ENCODE measurements at regions not wholly inside any gene's neighbourhood (a gene's known extent, or its start where the extent isn't known, plus 50 kb on each side); places are given as distances from the start of the nearest gene placed in this dataset.

DNA sequence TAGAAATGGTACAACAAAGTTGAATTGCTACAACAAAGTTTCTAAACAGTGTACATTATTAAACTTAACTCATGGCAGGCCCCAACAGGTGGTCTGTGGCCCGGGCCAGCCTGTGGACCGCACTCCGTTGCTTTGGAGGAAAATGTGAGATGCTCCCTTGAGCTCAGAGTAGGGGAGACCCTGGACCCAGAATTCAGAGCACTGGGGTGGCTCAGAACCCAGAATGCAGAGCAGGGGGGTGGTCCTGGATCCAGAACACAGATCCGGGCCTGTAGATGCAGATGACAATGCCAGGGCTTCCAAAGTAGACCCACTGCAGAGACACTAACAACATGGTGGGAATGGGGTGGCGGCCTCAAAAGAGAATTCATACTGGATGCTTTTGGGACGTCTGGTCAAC, 311.0 kb downstream of the NDUFA10 start:
- peaks cover 0 to 18% (median 1%) of the 10 kb centered on the region in 4 donors for H3K4me1 ChIP-seq
- no peak for DNase-seq (ENCODE audit: low spot score in 2 of 2)
- H3K4me3 ChIP-seq, result no peak overlapping the region
- H3K36me3 ChIP-seq, result no peaks in the 10 kb centered on the region
- no peak overlapping the region for H3K27ac ChIP-seq
- no peaks in the 10 kb centered on the region for H3K27me3 ChIP-seq
- H3K9me3 ChIP-seq, result peaks cover 0 to 61% (median 3%) of the 10 kb centered on the region in 4 donors
- TF ChIP-seq POLR2A (IDR thresholded peaks at IDR 0.05) (no peak), EP300 (IDR thresholded peaks at IDR 0.05) (no peak)
- TF ChIP-seq, protein P1, sequence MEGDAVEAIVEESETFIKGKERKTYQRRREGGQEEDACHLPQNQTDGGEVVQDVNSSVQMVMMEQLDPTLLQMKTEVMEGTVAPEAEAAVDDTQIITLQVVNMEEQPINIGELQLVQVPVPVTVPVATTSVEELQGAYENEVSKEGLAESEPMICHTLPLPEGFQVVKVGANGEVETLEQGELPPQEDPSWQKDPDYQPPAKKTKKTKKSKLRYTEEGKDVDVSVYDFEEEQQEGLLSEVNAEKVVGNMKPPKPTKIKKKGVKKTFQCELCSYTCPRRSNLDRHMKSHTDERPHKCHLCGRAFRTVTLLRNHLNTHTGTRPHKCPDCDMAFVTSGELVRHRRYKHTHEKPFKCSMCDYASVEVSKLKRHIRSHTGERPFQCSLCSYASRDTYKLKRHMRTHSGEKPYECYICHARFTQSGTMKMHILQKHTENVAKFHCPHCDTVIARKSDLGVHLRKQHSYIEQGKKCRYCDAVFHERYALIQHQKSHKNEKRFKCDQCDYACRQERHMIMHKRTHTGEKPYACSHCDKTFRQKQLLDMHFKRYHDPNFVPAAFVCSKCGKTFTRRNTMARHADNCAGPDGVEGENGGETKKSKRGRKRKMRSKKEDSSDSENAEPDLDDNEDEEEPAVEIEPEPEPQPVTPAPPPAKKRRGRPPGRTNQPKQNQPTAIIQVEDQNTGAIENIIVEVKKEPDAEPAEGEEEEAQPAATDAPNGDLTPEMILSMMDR (IDR thresholded peaks at IDR 0.05), result no peak
- WGBS, 2 donors, result 77 to 80% methylated on average over 6 of the region's 6 CpGs

DNA sequence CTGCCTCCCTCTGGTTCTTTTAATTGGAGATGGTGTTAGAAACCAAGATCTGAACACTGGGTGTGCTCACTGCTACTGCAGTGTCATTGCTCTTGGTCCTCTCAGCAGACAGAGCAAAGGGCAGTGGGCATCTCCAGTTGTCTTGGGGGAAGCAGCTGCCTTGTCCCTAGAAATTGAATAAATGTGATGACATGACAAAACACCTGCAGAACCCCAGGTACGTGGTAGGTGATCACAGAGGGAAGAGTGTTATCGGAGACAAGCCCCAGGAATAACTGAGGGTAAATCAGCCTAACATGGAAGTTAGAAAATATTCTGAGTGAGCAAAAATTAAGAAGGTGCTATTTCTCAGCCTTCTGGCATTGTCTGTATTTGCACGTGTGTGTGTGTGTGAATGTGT, 311.9 kb upstream of the HDAC4 start:
- Histone ChIP-seq H3K9me3 (peaks cover 0 to 61% (median 3%) of the 10 kb centered on the region in 4 donors), H3K27ac (no peak overlapping the region), H3K4me3 (no peak overlapping the region), H3K36me3 (no peaks in the 10 kb centered on the region), H3K27me3 (no peaks in the 10 kb centered on the region), H3K4me1 (peaks cover 0 to 16% (median 1%) of the 10 kb centered on the region in 4 donors)
- DNase-seq (ENCODE audit: low spot score in 2 of 2), result no peak
- no peak for TF ChIP-seq EP300 (IDR thresholded peaks at IDR 0.05)
- TF ChIP-seq, protein P1 (IDR thresholded peaks at IDR 0.05), result no peak
- no peak for TF ChIP-seq POLR2A (IDR thresholded peaks at IDR 0.05)
- 93 to 98% methylated on average over 3 of the region's 3 CpGs for WGBS, 2 donors

DNA sequence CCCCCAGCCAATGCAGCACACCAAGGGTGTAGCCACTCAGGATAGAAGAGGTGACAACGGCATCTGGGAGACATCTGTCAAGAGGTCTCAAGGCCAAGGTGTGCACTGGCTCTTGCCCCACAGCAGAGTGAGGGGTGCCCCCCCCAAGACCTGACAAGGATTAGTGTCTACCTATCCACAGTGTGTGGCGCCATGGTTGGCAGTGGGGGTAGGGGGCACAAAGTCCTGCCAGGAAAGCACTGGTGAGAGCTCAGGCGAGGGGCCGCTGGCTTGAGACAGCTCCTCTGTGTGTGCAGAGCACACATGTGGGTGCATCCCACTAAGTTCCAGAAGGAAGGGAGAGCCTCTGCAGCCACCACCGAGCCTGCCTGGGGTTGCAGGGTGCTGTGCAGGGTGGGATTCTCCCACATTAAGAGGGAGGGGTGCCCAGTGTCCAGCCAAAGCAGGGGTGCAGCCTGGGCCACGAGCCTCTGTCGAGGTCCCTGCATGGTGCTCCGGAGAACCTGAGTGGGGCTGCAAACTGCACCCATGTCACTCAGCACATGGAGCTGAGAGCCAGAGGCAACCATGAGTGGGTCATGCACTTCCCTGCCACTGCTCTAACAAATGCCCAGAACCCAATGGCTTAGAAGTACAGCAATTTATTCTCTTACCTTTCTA, 311.2 kb upstream of the HDAC4 start:
- Histone ChIP-seq H3K4me3 (no peak overlapping the region), H3K9me3 (peaks cover 0 to 61% (median 3%) of the 10 kb centered on the region in 4 donors), H3K27ac (no peak overlapping the region), H3K4me1 (peaks cover 0 to 9% (median under 1%) of the 10 kb centered on the region in 4 donors), H3K36me3 (no peaks in the 10 kb centered on the region), H3K27me3 (no peaks in the 10 kb centered on the region)
- WGBS, 2 donors, result 87 to 91% methylated on average over 6 to 8 of the region's 8 CpGs
- TF ChIP-seq POLR2A (IDR thresholded peaks at IDR 0.05) (no peak), EP300 (IDR thresholded peaks at IDR 0.05) (no peak)
- TF ChIP-seq, protein P1 (IDR thresholded peaks at IDR 0.05), result no peak
- no peak for DNase-seq (ENCODE audit: low spot score in 2 of 2)

DNA sequence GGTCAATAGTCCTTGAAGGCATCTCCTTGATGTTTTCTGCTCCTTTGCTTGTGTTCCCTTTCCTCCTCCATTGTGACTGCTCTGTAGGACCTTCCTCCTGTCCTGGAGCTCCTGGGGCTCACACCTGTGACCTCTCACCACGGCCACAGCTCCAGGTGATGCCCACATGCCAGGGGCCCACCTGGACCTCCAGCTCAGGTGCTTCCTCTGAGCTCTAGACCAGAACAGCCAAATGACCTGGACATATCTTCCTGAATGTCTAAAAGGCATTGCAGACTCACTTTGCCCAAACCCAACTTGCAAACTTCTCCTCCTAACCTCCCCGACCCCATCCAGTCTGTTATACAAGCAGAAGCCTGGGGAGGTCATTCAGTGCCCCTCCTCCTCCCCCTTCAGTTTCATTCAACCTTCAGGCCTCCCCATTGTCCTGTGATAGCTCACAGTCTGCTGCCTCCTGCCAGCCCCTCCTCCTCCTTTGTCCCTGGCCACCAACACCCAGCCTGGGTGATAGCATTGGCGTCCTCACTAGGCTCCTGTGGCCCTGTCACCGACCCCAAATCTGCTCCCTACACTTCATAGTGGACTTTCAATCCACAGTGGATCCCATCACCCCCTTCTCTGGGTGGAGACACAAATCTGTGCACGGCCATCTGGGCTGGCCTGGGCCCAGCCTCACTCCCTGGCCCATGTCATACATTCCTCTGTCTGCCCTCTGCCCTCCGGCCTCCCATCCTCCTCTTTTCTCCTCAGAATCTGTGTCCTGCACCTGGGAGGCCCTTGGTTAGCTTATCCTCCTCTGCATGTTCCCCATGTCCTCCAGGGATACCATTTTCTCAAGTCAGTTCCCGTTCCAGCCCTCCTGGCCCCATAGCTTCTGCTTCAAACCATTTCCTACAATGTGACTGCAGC, 310.4 kb upstream of the HDAC4 start:
- H3K9me3 ChIP-seq, result peaks cover 0 to 61% (median 3%) of the 10 kb centered on the region in 4 donors
- no peak overlapping the region for H3K4me3 ChIP-seq
- no peaks in the 10 kb centered on the region for H3K36me3 ChIP-seq
- TF ChIP-seq POLR2A (IDR thresholded peaks at IDR 0.05), result no peak
- no peak for TF ChIP-seq EP300 (IDR thresholded peaks at IDR 0.05)
- TF ChIP-seq, protein P1 (IDR thresholded peaks at IDR 0.05), result no peak
- WGBS, 2 donors, result 37 to 54% methylated on average over 7 of the region's 7 CpGs
- H3K27ac ChIP-seq, result no peak overlapping the region
- peaks cover 0 to 5% (median 1%) of the 10 kb centered on the region in 4 donors for H3K4me1 ChIP-seq
- H3K27me3 ChIP-seq, result no peaks in the 10 kb centered on the region
- no peak for DNase-seq (ENCODE audit: low spot score in 2 of 2)

DNA sequence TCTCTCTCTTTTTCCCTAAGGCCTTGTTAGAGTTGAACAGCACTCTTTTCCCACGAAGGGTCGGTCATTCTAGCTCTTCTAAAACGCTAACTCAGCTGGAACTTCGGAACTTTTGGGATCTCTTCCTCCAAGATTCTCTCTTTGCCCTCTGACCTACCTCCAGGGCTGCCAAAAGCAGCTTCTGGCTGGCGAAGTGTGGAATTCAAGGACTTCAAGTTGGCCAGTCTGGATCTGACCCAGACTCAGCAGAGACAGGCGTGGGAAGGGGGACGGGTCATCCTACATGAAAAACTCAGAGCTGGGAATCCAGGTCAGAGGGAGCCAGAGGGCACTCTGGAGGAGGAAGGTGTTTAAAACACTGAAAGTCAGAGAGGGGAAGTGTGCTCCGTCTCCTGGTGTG, 305.5 kb upstream of the HDAC4 start:
- Histone ChIP-seq H3K9me3 (peaks cover 0 to 29% (median 0%) of the 10 kb centered on the region in 4 donors), H3K4me1 (peaks cover 0 to 10% (median 3%) of the 10 kb centered on the region in 4 donors), H3K4me3 (no peak overlapping the region), H3K36me3 (no peaks in the 10 kb centered on the region), H3K27ac (peak overlapping the region in 1 of 4 donors; percentile 39), H3K27me3 (no peaks in the 10 kb centered on the region)
- WGBS, 2 donors, result 16 to 24% methylated on average over 8 of the region's 8 CpGs
- TF ChIP-seq EP300 (IDR thresholded peaks at IDR 0.05) (no peak), POLR2A (IDR thresholded peaks at IDR 0.05) (no peak)
- TF ChIP-seq, protein P1 (IDR thresholded peaks at IDR 0.05), result no peak
- no peak for DNase-seq (ENCODE audit: low spot score in 2 of 2)

All from tibial nerve (tissue), 4 donors.